ENCODE measurements at regions not wholly inside any gene's neighbourhood (a gene's known extent, or its start where the extent isn't known, plus 50 kb on each side); places are given as distances from the start of the nearest gene placed in this dataset.

- no peaks in the 10 kb centered on the region for H3K27me3 ChIP-seq (replicated peaks; ENCODE audit: insufficient read depth)
- H3K4me1 ChIP-seq (ENCODE audit: control insufficient read depth in 1 of 2, low read depth in 2 of 2): no peaks in the 10 kb centered on the region
- ATAC-seq (ENCODE audit: insufficient number of reproducible peaks, low FRiP score, low read depth) (no peak), DNase-seq (ENCODE audit: low spot score) (no peak)
- TF ChIP-seq CTCF (IDR thresholded peaks at IDR 0.05): no peak
- no peak overlapping the region for H3K4me3 ChIP-seq
- H3K27ac ChIP-seq: no peak overlapping the region
- no peaks in the 10 kb centered on the region for H3K36me3 ChIP-seq
- H3K9me3 ChIP-seq: no peaks in the 10 kb centered on the region
Observed at GRCh38 chr3:82581350-82581749, 819.9 kb upstream of the GBE1 start.

- no peak overlapping the region for H3K27ac ChIP-seq
- ATAC-seq (ENCODE audit: insufficient number of reproducible peaks, low FRiP score, low read depth): no peak
Observed at GRCh38 chr3:82572721-82573120, 811.3 kb upstream of the GBE1 start.

GRCh38 chr3:82568776-82569338, 807.4 kb upstream of the GBE1 start:
- Histone ChIP-seq H3K4me3 (no peak overlapping the region), H3K27ac (no peak overlapping the region), H3K4me1 (ENCODE audit: control insufficient read depth in 1 of 2, low read depth in 2 of 2) (no peaks in the 10 kb centered on the region), H3K36me3 (no peaks in the 10 kb centered on the region), H3K27me3 (replicated peaks; ENCODE audit: insufficient read depth) (no peaks in the 10 kb centered on the region), H3K9me3 (no peaks in the 10 kb centered on the region)
- no peak for ATAC-seq (ENCODE audit: insufficient number of reproducible peaks, low FRiP score, low read depth)
- no peak for TF ChIP-seq CTCF (IDR thresholded peaks at IDR 0.05)
- DNase-seq (ENCODE audit: low spot score): no peak

More at GRCh38 chr3:82572721-82573120, 811.3 kb upstream of the GBE1 start:
- H3K4me1 ChIP-seq (ENCODE audit: control insufficient read depth in 1 of 2, low read depth in 2 of 2): no peaks in the 10 kb centered on the region
- no peaks in the 10 kb centered on the region for H3K9me3 ChIP-seq
- no peak for DNase-seq (ENCODE audit: low spot score)
- H3K4me3 ChIP-seq: no peak overlapping the region
- no peaks in the 10 kb centered on the region for H3K27me3 ChIP-seq (replicated peaks; ENCODE audit: insufficient read depth)
- H3K36me3 ChIP-seq: no peaks in the 10 kb centered on the region
- no peak for TF ChIP-seq CTCF (IDR thresholded peaks at IDR 0.05)

- ATAC-seq (ENCODE audit: insufficient number of reproducible peaks, low FRiP score, low read depth): no peak
- no peaks in the 10 kb centered on the region for H3K36me3 ChIP-seq
Observed at GRCh38 chr3:82567029-82567600, 805.7 kb upstream of the GBE1 start.

GRCh38 chr3:82562896-82563295, 801.5 kb upstream of the GBE1 start:
- no peak overlapping the region for H3K27ac ChIP-seq
- no peak for DNase-seq (ENCODE audit: low spot score)
- TF ChIP-seq CTCF (IDR thresholded peaks at IDR 0.05): no peak
- H3K4me1 ChIP-seq (ENCODE audit: control insufficient read depth in 1 of 2, low read depth in 2 of 2): no peaks in the 10 kb centered on the region
- H3K27me3 ChIP-seq (replicated peaks; ENCODE audit: insufficient read depth): no peaks in the 10 kb centered on the region
- H3K9me3 ChIP-seq: no peaks in the 10 kb centered on the region
- no peak overlapping the region for H3K4me3 ChIP-seq
- H3K36me3 ChIP-seq: no peaks in the 10 kb centered on the region
- no peak for ATAC-seq (ENCODE audit: insufficient number of reproducible peaks, low FRiP score, low read depth)

More at GRCh38 chr3:82567029-82567600, 805.7 kb upstream of the GBE1 start:
- no peak for TF ChIP-seq CTCF (IDR thresholded peaks at IDR 0.05)
- no peaks in the 10 kb centered on the region for H3K9me3 ChIP-seq
- H3K27ac ChIP-seq: no peak overlapping the region
- no peak for DNase-seq (ENCODE audit: low spot score)
- H3K4me3 ChIP-seq: no peak overlapping the region
- H3K4me1 ChIP-seq (ENCODE audit: control insufficient read depth in 1 of 2, low read depth in 2 of 2): no peaks in the 10 kb centered on the region
- H3K27me3 ChIP-seq (replicated peaks; ENCODE audit: insufficient read depth): no peaks in the 10 kb centered on the region

Data from thoracic aorta (tissue), 2 donors.